H1 (cell line): ENCODE measurements at regions not wholly inside any gene's neighbourhood (a gene's known extent, or its start where the extent isn't known, plus 50 kb on each side); places are given as distances from the start of the nearest gene placed in this dataset.

Experiments used
- CBX5 ChIP-seq: fragments of 300-800, 300-1000 bp; sonication (generic); IDR thresholded peaks from 2 replicates; pipeline ENCODE4 v1.7.1; 2016; ENCODE audit warnings: antibody characterized with exemption, low read length, low read depth
- CBX8 ChIP-seq: fragments of 300-800, 300-1000 bp; sonication (generic); IDR thresholded peaks from 2 replicates; pipeline ENCODE4 v1.7.1; 2016; ENCODE audit warnings: low read depth, low read length, borderline replicate concordance
- GTF2F1 ChIP-seq: IDR thresholded peaks from 2 replicates; pipeline ENCODE4 v1.6.1; 2012; ENCODE audit warnings: low read depth, low read length, improper control_type of control experiment, borderline replicate concordance
- JUND ChIP-seq: IDR thresholded peaks from 2 replicates; pipeline ENCODE4 v1.6.1; 2011; ENCODE audit warnings: mild to moderate bottlenecking, improper control_type of control experiment, low read length
- KDM5A ChIP-seq: fragments of 200-600 bp; IDR thresholded peaks from 2 replicates; pipeline ENCODE4 v1.7.1; 2012; ENCODE audit warnings: mild to moderate bottlenecking, low read length, inconsistent platforms, mixed read lengths
- POU5F1 ChIP-seq: IDR thresholded peaks from 2 replicates; pipeline ENCODE4 v1.6.1; 2011; ENCODE audit warnings: low read depth, mild to moderate bottlenecking, low read length, moderate library complexity
- RFX5 ChIP-seq: IDR thresholded peaks from 2 replicates; pipeline ENCODE4 v1.6.1; 2011; ENCODE audit warnings: low read depth, low read length, improper control_type of control experiment, borderline replicate concordance
- SAP30 ChIP-seq: fragments of 300-600 bp; sonication (generic); IDR thresholded peaks from 2 replicates; pipeline ENCODE4 v1.7.1; 2012; ENCODE audit warnings: low read length, moderate library complexity, mild to moderate bottlenecking, inconsistent platforms; ENCODE audit not compliant: insufficient read depth, insufficient replicate concordance
- SP4 ChIP-seq: IDR thresholded peaks from 2 replicates; pipeline ENCODE4 v1.6.1; 2012; ENCODE audit warnings: low read length, inconsistent platforms
- TEAD4 ChIP-seq: IDR thresholded peaks from 2 replicates; pipeline ENCODE4 v1.6.1; 2012; ENCODE audit warnings: low read depth, low read length, inconsistent platforms, mixed read lengths
- TF ChIP-seq, protein P1 (sequence below): fragments of 300-600 bp; sonication (generic); IDR thresholded peaks from 2 replicates; pipeline ENCODE4 v1.7.1; 2012; ENCODE audit warnings: low read length, moderate library complexity, mild to moderate bottlenecking, inconsistent platforms; ENCODE audit not compliant: insufficient replicate concordance
- TF ChIP-seq, protein P2 (sequence below): IDR thresholded peaks from 2 replicates; pipeline ENCODE4 v1.6.1; 2012; ENCODE audit warnings: inconsistent platforms

DNA sequence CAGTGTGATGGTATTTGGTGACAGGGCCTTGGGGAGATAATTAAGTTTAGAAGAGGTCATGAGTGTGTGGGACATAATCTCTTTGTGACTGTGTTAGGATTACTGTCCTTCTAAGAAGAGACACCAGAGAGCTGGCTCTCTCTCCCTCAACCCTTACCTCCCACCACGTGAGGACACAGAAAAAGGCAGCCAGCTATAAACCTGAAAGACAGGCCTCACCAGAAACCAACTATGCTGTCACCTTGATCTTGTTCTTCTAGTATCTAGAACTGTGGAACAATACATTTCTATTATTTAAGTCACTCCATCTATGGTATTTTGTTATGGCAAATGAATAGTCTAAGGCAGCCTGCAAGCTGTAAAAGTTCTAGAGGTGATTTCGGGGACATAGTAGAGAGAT is 203.7 kb downstream of the OTOR start (continued):
- TF ChIP-seq, protein P1, sequence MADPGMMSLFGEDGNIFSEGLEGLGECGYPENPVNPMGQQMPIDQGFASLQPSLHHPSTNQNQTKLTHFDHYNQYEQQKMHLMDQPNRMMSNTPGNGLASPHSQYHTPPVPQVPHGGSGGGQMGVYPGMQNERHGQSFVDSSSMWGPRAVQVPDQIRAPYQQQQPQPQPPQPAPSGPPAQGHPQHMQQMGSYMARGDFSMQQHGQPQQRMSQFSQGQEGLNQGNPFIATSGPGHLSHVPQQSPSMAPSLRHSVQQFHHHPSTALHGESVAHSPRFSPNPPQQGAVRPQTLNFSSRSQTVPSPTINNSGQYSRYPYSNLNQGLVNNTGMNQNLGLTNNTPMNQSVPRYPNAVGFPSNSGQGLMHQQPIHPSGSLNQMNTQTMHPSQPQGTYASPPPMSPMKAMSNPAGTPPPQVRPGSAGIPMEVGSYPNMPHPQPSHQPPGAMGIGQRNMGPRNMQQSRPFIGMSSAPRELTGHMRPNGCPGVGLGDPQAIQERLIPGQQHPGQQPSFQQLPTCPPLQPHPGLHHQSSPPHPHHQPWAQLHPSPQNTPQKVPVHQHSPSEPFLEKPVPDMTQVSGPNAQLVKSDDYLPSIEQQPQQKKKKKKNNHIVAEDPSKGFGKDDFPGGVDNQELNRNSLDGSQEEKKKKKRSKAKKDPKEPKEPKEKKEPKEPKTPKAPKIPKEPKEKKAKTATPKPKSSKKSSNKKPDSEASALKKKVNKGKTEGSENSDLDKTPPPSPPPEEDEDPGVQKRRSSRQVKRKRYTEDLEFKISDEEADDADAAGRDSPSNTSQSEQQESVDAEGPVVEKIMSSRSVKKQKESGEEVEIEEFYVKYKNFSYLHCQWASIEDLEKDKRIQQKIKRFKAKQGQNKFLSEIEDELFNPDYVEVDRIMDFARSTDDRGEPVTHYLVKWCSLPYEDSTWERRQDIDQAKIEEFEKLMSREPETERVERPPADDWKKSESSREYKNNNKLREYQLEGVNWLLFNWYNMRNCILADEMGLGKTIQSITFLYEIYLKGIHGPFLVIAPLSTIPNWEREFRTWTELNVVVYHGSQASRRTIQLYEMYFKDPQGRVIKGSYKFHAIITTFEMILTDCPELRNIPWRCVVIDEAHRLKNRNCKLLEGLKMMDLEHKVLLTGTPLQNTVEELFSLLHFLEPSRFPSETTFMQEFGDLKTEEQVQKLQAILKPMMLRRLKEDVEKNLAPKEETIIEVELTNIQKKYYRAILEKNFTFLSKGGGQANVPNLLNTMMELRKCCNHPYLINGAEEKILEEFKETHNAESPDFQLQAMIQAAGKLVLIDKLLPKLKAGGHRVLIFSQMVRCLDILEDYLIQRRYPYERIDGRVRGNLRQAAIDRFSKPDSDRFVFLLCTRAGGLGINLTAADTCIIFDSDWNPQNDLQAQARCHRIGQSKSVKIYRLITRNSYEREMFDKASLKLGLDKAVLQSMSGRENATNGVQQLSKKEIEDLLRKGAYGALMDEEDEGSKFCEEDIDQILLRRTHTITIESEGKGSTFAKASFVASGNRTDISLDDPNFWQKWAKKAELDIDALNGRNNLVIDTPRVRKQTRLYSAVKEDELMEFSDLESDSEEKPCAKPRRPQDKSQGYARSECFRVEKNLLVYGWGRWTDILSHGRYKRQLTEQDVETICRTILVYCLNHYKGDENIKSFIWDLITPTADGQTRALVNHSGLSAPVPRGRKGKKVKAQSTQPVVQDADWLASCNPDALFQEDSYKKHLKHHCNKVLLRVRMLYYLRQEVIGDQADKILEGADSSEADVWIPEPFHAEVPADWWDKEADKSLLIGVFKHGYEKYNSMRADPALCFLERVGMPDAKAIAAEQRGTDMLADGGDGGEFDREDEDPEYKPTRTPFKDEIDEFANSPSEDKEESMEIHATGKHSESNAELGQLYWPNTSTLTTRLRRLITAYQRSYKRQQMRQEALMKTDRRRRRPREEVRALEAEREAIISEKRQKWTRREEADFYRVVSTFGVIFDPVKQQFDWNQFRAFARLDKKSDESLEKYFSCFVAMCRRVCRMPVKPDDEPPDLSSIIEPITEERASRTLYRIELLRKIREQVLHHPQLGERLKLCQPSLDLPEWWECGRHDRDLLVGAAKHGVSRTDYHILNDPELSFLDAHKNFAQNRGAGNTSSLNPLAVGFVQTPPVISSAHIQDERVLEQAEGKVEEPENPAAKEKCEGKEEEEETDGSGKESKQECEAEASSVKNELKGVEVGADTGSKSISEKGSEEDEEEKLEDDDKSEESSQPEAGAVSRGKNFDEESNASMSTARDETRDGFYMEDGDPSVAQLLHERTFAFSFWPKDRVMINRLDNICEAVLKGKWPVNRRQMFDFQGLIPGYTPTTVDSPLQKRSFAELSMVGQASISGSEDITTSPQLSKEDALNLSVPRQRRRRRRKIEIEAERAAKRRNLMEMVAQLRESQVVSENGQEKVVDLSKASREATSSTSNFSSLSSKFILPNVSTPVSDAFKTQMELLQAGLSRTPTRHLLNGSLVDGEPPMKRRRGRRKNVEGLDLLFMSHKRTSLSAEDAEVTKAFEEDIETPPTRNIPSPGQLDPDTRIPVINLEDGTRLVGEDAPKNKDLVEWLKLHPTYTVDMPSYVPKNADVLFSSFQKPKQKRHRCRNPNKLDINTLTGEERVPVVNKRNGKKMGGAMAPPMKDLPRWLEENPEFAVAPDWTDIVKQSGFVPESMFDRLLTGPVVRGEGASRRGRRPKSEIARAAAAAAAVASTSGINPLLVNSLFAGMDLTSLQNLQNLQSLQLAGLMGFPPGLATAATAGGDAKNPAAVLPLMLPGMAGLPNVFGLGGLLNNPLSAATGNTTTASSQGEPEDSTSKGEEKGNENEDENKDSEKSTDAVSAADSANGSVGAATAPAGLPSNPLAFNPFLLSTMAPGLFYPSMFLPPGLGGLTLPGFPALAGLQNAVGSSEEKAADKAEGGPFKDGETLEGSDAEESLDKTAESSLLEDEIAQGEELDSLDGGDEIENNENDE = no peak
- TF ChIP-seq KDM5A = no peak
- TF ChIP-seq GTF2F1 = no peak
- no peak for TF ChIP-seq RFX5
- no peak for TF ChIP-seq JUND
- TF ChIP-seq, protein P2, sequence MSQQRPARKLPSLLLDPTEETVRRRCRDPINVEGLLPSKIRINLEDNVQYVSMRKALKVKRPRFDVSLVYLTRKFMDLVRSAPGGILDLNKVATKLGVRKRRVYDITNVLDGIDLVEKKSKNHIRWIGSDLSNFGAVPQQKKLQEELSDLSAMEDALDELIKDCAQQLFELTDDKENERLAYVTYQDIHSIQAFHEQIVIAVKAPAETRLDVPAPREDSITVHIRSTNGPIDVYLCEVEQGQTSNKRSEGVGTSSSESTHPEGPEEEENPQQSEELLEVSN = no peak
- no peak for TF ChIP-seq TEAD4
- no peak for TF ChIP-seq SAP30
- TF ChIP-seq POU5F1 = no peak
- no peak for TF ChIP-seq CBX8
- no peak for TF ChIP-seq CBX5
- TF ChIP-seq SP4 = no peak
